Endothelial cell of umbilical vein (primary cell): ENCODE measurements at regions not wholly inside any gene's neighbourhood (a gene's known extent, or its start where the extent isn't known, plus 50 kb on each side); places are given as distances from the start of the nearest gene placed in this dataset.

Source experiments
- BruUV-seq: library from RNA; stranded (reverse); fragments of 400-500 nt; replicated peaks from 2 replicates; lab custom pipeline; 2021; lab: Mats Ljungman, UMichigan
- CTCF ChIA-PET: fragments of 300-600, 350-600 bp; sonication (Branson Sonifier 250); formaldehyde crosslinking; loops from one replicate; lab custom pipeline; 2021; ENCODE audit warnings: antibody characterized with exemption, inconsistent platforms; lab: Charles Lee
- POLR2A ChIA-PET: fragments of 300-600, 350-600 bp; sonication (Branson Sonifier 250); formaldehyde crosslinking; loops from one replicate; lab custom pipeline; 2021; ENCODE audit warnings: antibody characterized with exemption, inconsistent platforms; lab: Charles Lee
- DNase-seq: peaks from one replicate; pipeline ENCODE4 v3.0.0-alpha.2; 2011; ENCODE audit warnings: low read depth, low spot score
- FAIRE-seq: peaks from 2 replicates; lab custom pipeline; 2011; peaks lifted over from hg19 to GRCh38; lab: Jason Lieb, UNC
- H2AFZ ChIP-seq: 2 replicates; pipeline ENCODE4 v1.6.0; 2012; ENCODE audit warnings: low read depth, low read length, control low read depth, inconsistent platforms
- H3K27ac ChIP-seq: 2 replicates; pipeline ENCODE4 v1.5.1; 2011; ENCODE audit warnings: low read depth, mild to moderate bottlenecking, control low read depth, low read length, moderate library complexity; ENCODE audit not compliant: insufficient read depth
- H3K27me3 ChIP-seq, 2 experiments: 2 replicates each; pipeline versions ENCODE4 v1.6.0 to v1.6.1; 2011; ENCODE audit warnings: low read length in 2 of 2, mixed read lengths in 1 of 2; ENCODE audit not compliant: control insufficient read depth in 2 of 2, insufficient read depth in 2 of 2
- H3K36me3 ChIP-seq, 2 experiments: 2 replicates in 1 of 2; 3 replicates in 1 of 2; pipeline ENCODE4 v1.5.1; 2011; ENCODE audit warnings: low read length in 2 of 2, mild to moderate bottlenecking in 1 of 2, moderate library complexity in 1 of 2; ENCODE audit not compliant: control insufficient read depth in 2 of 2, insufficient read depth in 2 of 2; ENCODE audit errors: extremely low read depth in 1 of 2
- H3K4me1 ChIP-seq: 3 replicates; pipeline ENCODE4 v1.5.1; 2011; ENCODE audit warnings: mild to moderate bottlenecking, low read length; ENCODE audit not compliant: control insufficient read depth, insufficient read depth; ENCODE audit errors: extremely low read depth
- H3K4me2 ChIP-seq: 2 replicates; pipeline ENCODE4 v1.6.1; 2011; ENCODE audit warnings: low read length, control low read depth, mixed read lengths; ENCODE audit not compliant: insufficient read depth
- H3K4me3 ChIP-seq, 3 experiments: fragments of 200-600 bp in 1 of 3; sonication (generic), shearing (Covaris generic) in 1 of 3; replicated peaks in 1 of 3; 2 replicates each; pipeline ENCODE4 v1.5.1; 2011 to 2016; ENCODE audit warnings: control low read depth in 3 of 3, low read length in 3 of 3, mild to moderate bottlenecking in 2 of 3, inconsistent platforms in 1 of 3, low read depth in 1 of 3, moderate library complexity in 1 of 3; ENCODE audit not compliant: insufficient read depth in 1 of 3
- H3K79me2 ChIP-seq: 2 replicates; pipeline ENCODE4 v1.6.0; 2012; ENCODE audit warnings: low read length, inconsistent platforms; ENCODE audit not compliant: control insufficient read depth, insufficient read depth
- H3K9ac ChIP-seq: replicated peaks from 2 replicates; pipeline ENCODE3; 2011; ENCODE audit warnings: low read length, control low read depth; ENCODE audit not compliant: insufficient read depth; ENCODE audit errors: extremely low read depth
- H3K9me1 ChIP-seq: replicated peaks from 3 replicates; pipeline ENCODE4 v1.6.0; 2011; ENCODE audit warnings: mild to moderate bottlenecking, low read length; ENCODE audit not compliant: control insufficient read depth, insufficient read depth; ENCODE audit errors: extremely low read depth
- H3K9me3 ChIP-seq: replicated peaks from 2 replicates; pipeline ENCODE4 v1.5.1; 2012; ENCODE audit warnings: low read length, inconsistent platforms; ENCODE audit not compliant: control insufficient read depth, insufficient read depth
- H4K20me1 ChIP-seq: replicated peaks from 2 replicates; pipeline ENCODE3; 2011; ENCODE audit warnings: mild to moderate bottlenecking, low read length; ENCODE audit not compliant: control insufficient read depth, insufficient read depth; ENCODE audit errors: extremely low read depth
- EZH2 ChIP-seq: IDR thresholded peaks from 2 replicates; pipeline ENCODE4 v1.6.1; 2012; ENCODE audit warnings: borderline replicate concordance, low read depth, mild to moderate bottlenecking, moderate library complexity, low read length, inconsistent platforms; ENCODE audit not compliant: severe bottlenecking
- FOS ChIP-seq: IDR thresholded peaks from 2 replicates; pipeline ENCODE4 v1.6.1; 2011; ENCODE audit warnings: mild to moderate bottlenecking, low read length, moderate library complexity, borderline replicate concordance; ENCODE audit not compliant: insufficient read depth
- GATA2 ChIP-seq: IDR thresholded peaks from 2 replicates; pipeline ENCODE4 v1.7.0; 2011; ENCODE audit warnings: low read depth, mild to moderate bottlenecking, moderate library complexity, mixed read lengths, low read length; ENCODE audit not compliant: insufficient read length, insufficient read depth
- MYC ChIP-seq: IDR thresholded peaks from one replicate; pipeline ENCODE4 v1.6.1; 2011; ENCODE audit warnings: mild to moderate bottlenecking, low read depth, low read length
- POLR2A ChIP-seq: IDR thresholded peaks from 2 replicates; pipeline ENCODE4 v1.6.1; 2012; ENCODE audit warnings: low read depth, mild to moderate bottlenecking, control low read depth, low read length
- POLR2AphosphoS5 ChIP-seq: IDR thresholded peaks from 2 replicates; pipeline ENCODE4 v1.6.1; 2012; ENCODE audit warnings: low read depth, mild to moderate bottlenecking, control low read depth, low read length, moderate library complexity; ENCODE audit not compliant: insufficient read depth
- dilution Hi-C: fragments of 300-500 bp; cut with MboI; formaldehyde crosslinking; loops from one replicate; pipeline ENCODE4 v1.15.0; 2019; ENCODE audit warnings: low sequenced_read_pairs; ENCODE audit not compliant: extremely low pct_ligation_motif_present
- intact Hi-C: fragments of 100-400 bp; cut with micrococcal nuclease; formaldehyde crosslinking; loops from one replicate; pipeline ENCODE4 v1.10.0; 2022
- TF ChIP-seq, protein P1 (sequence below), 2 donors: IDR thresholded peaks; 1 replicate in 1 of 2; 2 replicates in 1 of 2; pipeline ENCODE4 v1.5.1; 2011; ENCODE audit warnings: low read length in 2 of 2, mild to moderate bottlenecking in 2 of 2, moderate library complexity in 2 of 2, control low read depth in 1 of 2, inconsistent platforms in 1 of 2, low read depth in 1 of 2; ENCODE audit not compliant: insufficient read depth in 1 of 2; ENCODE audit errors: extremely low read depth in 1 of 2
- TF ChIP-seq, protein P2 (sequence below): IDR thresholded peaks from 2 replicates; pipeline ENCODE4 v1.6.1; 2011; ENCODE audit not compliant: insufficient read depth, insufficient read length

DNA sequence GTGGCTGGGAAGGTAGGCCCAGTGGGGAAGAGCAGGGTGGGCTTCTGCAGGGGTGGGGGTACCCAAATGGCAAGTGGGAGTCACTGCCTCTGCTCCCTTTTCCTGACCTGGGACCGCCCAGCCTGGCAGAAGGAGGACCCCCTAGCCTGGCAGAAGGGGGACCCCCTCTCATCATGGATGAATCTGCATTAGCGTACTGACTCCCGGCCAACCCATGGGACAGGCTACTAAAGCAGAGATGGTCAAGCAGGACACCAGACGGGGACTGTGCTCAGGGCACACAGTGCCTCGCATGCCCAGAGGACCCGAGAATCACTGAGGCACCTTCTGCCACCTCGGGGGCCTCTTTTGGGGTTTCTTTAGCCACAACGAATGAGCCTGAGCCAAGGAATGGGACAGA lies 577.5 kb downstream of the GLRX3 start:
- H3K36me3 ChIP-seq, result no peaks in the 10 kb centered on the region
- no peak for TF ChIP-seq FOS
- no peak for TF ChIP-seq POLR2AphosphoS5
- no peak overlapping the region for H3K4me3 ChIP-seq
- H3K27ac ChIP-seq, result no peak overlapping the region
- H3K9me3 ChIP-seq, result peaks cover 3% of the 10 kb centered on the region
- H3K27me3 ChIP-seq, result no peaks in the 10 kb centered on the region
- no peaks in the 10 kb centered on the region for H3K9me1 ChIP-seq
- POLR2A ChIA-PET, result no interaction called here
- DNase-seq (no peak), FAIRE-seq (no peak)
- no peaks in the 10 kb centered on the region for H3K4me1 ChIP-seq
- CTCF ChIA-PET, result no interaction called here
- H2AFZ ChIP-seq, result no peak overlapping the region
- intact Hi-C loops, result no loop called here
- H3K9ac ChIP-seq, result no peak overlapping the region
- H4K20me1 ChIP-seq, result no peaks in the 10 kb centered on the region
- no peak overlapping the region for H3K4me2 ChIP-seq
- dilution Hi-C loops, result no loop called here
- BruUV-seq, result no TSS peak
- no peaks in the 10 kb centered on the region for H3K79me2 ChIP-seq

GRCh38 chr10:130714742-130715467 lies 578.7 kb downstream of the GLRX3 start:
- no peaks in the 10 kb centered on the region for H3K36me3 ChIP-seq
- TF ChIP-seq GATA2, result no peak
- TF ChIP-seq, protein P1, sequence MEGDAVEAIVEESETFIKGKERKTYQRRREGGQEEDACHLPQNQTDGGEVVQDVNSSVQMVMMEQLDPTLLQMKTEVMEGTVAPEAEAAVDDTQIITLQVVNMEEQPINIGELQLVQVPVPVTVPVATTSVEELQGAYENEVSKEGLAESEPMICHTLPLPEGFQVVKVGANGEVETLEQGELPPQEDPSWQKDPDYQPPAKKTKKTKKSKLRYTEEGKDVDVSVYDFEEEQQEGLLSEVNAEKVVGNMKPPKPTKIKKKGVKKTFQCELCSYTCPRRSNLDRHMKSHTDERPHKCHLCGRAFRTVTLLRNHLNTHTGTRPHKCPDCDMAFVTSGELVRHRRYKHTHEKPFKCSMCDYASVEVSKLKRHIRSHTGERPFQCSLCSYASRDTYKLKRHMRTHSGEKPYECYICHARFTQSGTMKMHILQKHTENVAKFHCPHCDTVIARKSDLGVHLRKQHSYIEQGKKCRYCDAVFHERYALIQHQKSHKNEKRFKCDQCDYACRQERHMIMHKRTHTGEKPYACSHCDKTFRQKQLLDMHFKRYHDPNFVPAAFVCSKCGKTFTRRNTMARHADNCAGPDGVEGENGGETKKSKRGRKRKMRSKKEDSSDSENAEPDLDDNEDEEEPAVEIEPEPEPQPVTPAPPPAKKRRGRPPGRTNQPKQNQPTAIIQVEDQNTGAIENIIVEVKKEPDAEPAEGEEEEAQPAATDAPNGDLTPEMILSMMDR (IDR thresholded peaks at IDR 0.05; ENCODE audit: extremely low read depth in 1 of 2, insufficient read depth in 1 of 2, low read depth in 1 of 2, low read length in 2 of 2), result no peak
- no peak for TF ChIP-seq POLR2A
- no peak for TF ChIP-seq EZH2
- no peak for TF ChIP-seq POLR2AphosphoS5
- no peak for TF ChIP-seq MYC
- TF ChIP-seq, protein P2, sequence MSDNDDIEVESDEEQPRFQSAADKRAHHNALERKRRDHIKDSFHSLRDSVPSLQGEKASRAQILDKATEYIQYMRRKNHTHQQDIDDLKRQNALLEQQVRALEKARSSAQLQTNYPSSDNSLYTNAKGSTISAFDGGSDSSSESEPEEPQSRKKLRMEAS, result no peak
- H3K4me3 ChIP-seq, result no peak overlapping the region
- dilution Hi-C loops (no loop called here), intact Hi-C loops (no loop called here)
- CTCF ChIA-PET, result no interaction called here
- H3K9me1 ChIP-seq, result no peaks in the 10 kb centered on the region
- no peaks in the 10 kb centered on the region for H3K4me1 ChIP-seq
- H2AFZ ChIP-seq, result no peak overlapping the region
- DNase-seq (no peak), FAIRE-seq (no peak)
- no peak overlapping the region for H3K4me2 ChIP-seq
- no peak overlapping the region for H3K9ac ChIP-seq
- no TSS peak for BruUV-seq
- POLR2A ChIA-PET, result no interaction called here
- H4K20me1 ChIP-seq, result no peaks in the 10 kb centered on the region
- H3K79me2 ChIP-seq, result no peaks in the 10 kb centered on the region
- H3K27me3 ChIP-seq, result no peaks in the 10 kb centered on the region
- no peak overlapping the region for H3K27ac ChIP-seq
- H3K9me3 ChIP-seq, result peaks cover 5% of the 10 kb centered on the region
